ENCODE measurements at regions not wholly inside any gene's neighbourhood (a gene's known extent, or its start where the extent isn't known, plus 50 kb on each side); places are given as distances from the start of the nearest gene placed in this dataset.

DNA sequence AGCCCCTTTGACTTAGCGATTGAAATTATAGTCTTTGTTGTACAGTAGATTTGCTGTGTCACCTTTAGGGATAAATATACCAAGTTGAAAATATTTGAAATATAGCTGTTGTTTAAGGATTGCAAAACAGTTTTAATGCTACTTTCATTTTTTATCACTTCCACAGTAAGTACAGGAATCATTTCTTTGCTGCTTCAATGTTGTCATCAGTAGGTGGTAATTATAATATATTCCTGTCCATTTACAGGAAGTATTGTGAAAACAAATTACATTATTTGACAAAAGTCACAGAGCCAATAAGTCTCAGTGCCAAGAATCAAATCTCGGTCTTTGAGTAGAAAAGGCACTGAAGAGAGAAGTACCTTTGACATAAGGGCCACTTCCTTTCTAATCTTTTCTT lies 342.6 kb upstream of the RGS6 start:
- TF ChIP-seq EZH2 (IDR thresholded peaks at IDR 0.05; ENCODE audit: low read depth) = no peak
- TF ChIP-seq, protein P1, sequence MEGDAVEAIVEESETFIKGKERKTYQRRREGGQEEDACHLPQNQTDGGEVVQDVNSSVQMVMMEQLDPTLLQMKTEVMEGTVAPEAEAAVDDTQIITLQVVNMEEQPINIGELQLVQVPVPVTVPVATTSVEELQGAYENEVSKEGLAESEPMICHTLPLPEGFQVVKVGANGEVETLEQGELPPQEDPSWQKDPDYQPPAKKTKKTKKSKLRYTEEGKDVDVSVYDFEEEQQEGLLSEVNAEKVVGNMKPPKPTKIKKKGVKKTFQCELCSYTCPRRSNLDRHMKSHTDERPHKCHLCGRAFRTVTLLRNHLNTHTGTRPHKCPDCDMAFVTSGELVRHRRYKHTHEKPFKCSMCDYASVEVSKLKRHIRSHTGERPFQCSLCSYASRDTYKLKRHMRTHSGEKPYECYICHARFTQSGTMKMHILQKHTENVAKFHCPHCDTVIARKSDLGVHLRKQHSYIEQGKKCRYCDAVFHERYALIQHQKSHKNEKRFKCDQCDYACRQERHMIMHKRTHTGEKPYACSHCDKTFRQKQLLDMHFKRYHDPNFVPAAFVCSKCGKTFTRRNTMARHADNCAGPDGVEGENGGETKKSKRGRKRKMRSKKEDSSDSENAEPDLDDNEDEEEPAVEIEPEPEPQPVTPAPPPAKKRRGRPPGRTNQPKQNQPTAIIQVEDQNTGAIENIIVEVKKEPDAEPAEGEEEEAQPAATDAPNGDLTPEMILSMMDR (conservative IDR thresholded peaks at IDR 0.05) = no peak
- no peak overlapping the region for H3K4me2 ChIP-seq
- H4K20me1 ChIP-seq (ENCODE audit: insufficient read depth) = peaks cover 19% of the 10 kb centered on the region
- H3K4me3 ChIP-seq = no peak overlapping the region
- H3F3A ChIP-seq (ENCODE audit: insufficient read depth, low read depth) = peaks cover 15% of the 10 kb centered on the region; the same call in 1 of the 2 replicates
- peaks cover 10% of the 10 kb centered on the region; the same call in 1 of the 2 replicates for H3K4me1 ChIP-seq (replicated peaks; ENCODE audit: insufficient read depth)
- no peak overlapping the region for H2AFZ ChIP-seq
- H3K27ac ChIP-seq = no peak overlapping the region
- BruUV-seq (replicated peaks) = no TSS peak
- peaks cover 49% of the 10 kb centered on the region for H3K79me2 ChIP-seq (ENCODE audit: low read depth)
- ChIA-PET POLR2A (ENCODE audit: unreplicated experiment) (no interaction called here), CTCF (no interaction called here)
- no peaks in the 10 kb centered on the region for H3K27me3 ChIP-seq (ENCODE audit: insufficient read depth, low read depth)
- H3K36me3 ChIP-seq (ENCODE audit: low read depth) = 0 out of 2 replicates have a peak, but pooled peaks cover 4% of the 10 kb centered on the region
- H3K9me2 ChIP-seq (ENCODE audit: insufficient read depth) = no peaks in the 10 kb centered on the region
- intact Hi-C loops (cut with micrococcal nuclease; ENCODE audit: unreplicated experiment) = loop anchor here (10.0 kb wide), 1 partner anchor 265 kb away; the partner anchor contains the start of gene SIPA1L1
- H3K9me3 ChIP-seq (ENCODE audit: insufficient read depth, low read depth) = no peaks in the 10 kb centered on the region
- DNase-seq = no peak

DNA sequence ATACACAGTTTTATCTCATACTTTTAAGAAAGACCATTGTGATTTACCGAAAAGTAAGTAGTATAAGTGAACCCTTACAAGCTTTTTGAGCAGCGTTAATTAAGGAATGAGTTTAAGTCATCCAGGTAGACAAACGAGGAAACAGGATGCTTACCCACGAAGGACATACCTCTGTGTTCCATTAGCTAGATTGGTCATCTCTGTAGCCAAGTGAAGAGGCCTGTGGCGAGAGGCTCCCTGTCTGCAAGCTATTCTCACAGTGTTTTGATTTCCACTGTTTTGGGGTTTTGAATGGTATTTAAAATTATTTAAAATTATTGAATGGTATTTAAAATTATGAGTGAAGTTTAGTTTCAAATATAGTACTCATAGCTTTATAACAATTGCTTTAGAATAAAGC lies 342.1 kb upstream of the RGS6 start:
- CTCF ChIA-PET = no interaction called here
- BruUV-seq (replicated peaks) = no TSS peak
- DNase-seq = no peak

DNA sequence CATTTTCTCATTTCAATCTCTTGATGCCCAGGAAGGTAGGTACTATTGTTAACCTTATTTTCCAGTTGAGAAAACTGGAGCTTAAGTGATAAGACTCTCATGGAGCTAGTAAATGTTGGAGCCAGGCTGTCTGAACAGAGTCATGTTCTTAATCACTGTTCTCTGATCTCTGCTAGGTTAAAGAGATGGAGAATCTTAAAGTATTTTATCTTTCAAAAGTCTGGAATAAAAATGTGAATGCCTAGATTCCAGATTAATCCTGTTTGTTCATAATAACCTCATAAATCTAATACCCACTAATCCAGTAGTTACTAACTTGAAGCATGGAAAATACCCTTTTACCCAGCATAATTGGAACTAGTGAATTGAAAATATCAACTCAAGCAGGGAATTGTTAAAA lies 341.0 kb upstream of the RGS6 start:
- no TSS peak for BruUV-seq (replicated peaks)
- no peaks in the 10 kb centered on the region for H3K27me3 ChIP-seq (ENCODE audit: insufficient read depth, low read depth)
- H3K4me1 ChIP-seq (replicated peaks; ENCODE audit: insufficient read depth) = peaks cover 10% of the 10 kb centered on the region; the same call in 1 of the 2 replicates
- no peaks in the 10 kb centered on the region for H3K9me3 ChIP-seq (ENCODE audit: insufficient read depth, low read depth)
- intact Hi-C loops (cut with micrococcal nuclease; ENCODE audit: unreplicated experiment) = loop anchor here (10.0 kb wide), 1 partner anchor 266 kb away; the partner anchor contains the start of gene SIPA1L1
- H3F3A ChIP-seq (ENCODE audit: insufficient read depth, low read depth) = peaks cover 15% of the 10 kb centered on the region; the same call in 1 of the 2 replicates
- H3K9me2 ChIP-seq (ENCODE audit: insufficient read depth) = no peaks in the 10 kb centered on the region
- peaks cover 19% of the 10 kb centered on the region for H4K20me1 ChIP-seq (ENCODE audit: insufficient read depth)
- no peak overlapping the region for H3K4me3 ChIP-seq
- H3K4me2 ChIP-seq = no peak overlapping the region
- TF ChIP-seq EZH2 (IDR thresholded peaks at IDR 0.05; ENCODE audit: low read depth) = no peak
- TF ChIP-seq, protein P1 (conservative IDR thresholded peaks at IDR 0.05) = no peak
- DNase-seq = no peak
- CTCF ChIA-PET = no interaction called here
- no peak overlapping the region for H2AFZ ChIP-seq
- POLR2A ChIA-PET (ENCODE audit: unreplicated experiment) = no interaction called here
- H3K79me2 ChIP-seq (ENCODE audit: low read depth) = peaks cover 54% of the 10 kb centered on the region
- peak overlapping the region; percentile 29; the same call in 1 of the 2 replicates for H3K27ac ChIP-seq
- 0 out of 2 replicates have a peak, but pooled peaks cover 4% of the 10 kb centered on the region for H3K36me3 ChIP-seq (ENCODE audit: low read depth)

More for the DNA sequence above, 342.1 kb upstream of the RGS6 start:
- peaks cover 10% of the 10 kb centered on the region; the same call in 1 of the 2 replicates for H3K4me1 ChIP-seq (replicated peaks; ENCODE audit: insufficient read depth)
- TF ChIP-seq, protein P1 (conservative IDR thresholded peaks at IDR 0.05) = no peak
- no peak for TF ChIP-seq EZH2 (IDR thresholded peaks at IDR 0.05; ENCODE audit: low read depth)
- H3K27me3 ChIP-seq (ENCODE audit: insufficient read depth, low read depth) = no peaks in the 10 kb centered on the region
- intact Hi-C loops (cut with micrococcal nuclease; ENCODE audit: unreplicated experiment) = loop anchor here (10.0 kb wide), 1 partner anchor 265 kb away; the partner anchor contains the start of gene SIPA1L1
- H3K79me2 ChIP-seq (ENCODE audit: low read depth) = peaks cover 50% of the 10 kb centered on the region
- 0 out of 2 replicates have a peak, but pooled peaks cover 4% of the 10 kb centered on the region for H3K36me3 ChIP-seq (ENCODE audit: low read depth)
- POLR2A ChIA-PET (ENCODE audit: unreplicated experiment) = no interaction called here
- H3K4me2 ChIP-seq = no peak overlapping the region
- peaks cover 15% of the 10 kb centered on the region; the same call in 1 of the 2 replicates for H3F3A ChIP-seq (ENCODE audit: insufficient read depth, low read depth)
- no peak overlapping the region for H3K27ac ChIP-seq
- H3K4me3 ChIP-seq = no peak overlapping the region
- H4K20me1 ChIP-seq (ENCODE audit: insufficient read depth) = peaks cover 17% of the 10 kb centered on the region
- no peaks in the 10 kb centered on the region for H3K9me3 ChIP-seq (ENCODE audit: insufficient read depth, low read depth)
- H2AFZ ChIP-seq = no peak overlapping the region
- H3K9me2 ChIP-seq (ENCODE audit: insufficient read depth) = no peaks in the 10 kb centered on the region

Data from PC-9 (cell line).